ENCODE measurements at regions not wholly inside any gene's neighbourhood (a gene's known extent, or its start where the extent isn't known, plus 50 kb on each side); places are given as distances from the start of the nearest gene placed in this dataset.
A peak's percentile ranks its signal among the peaks of the same experiment; 100 is the strongest.
"Not testable (repeated sequence)": the region's sequence is repeated elsewhere in the genome, so short reads cannot be mapped to it uniquely, and the experiment has no call there.

DNA sequence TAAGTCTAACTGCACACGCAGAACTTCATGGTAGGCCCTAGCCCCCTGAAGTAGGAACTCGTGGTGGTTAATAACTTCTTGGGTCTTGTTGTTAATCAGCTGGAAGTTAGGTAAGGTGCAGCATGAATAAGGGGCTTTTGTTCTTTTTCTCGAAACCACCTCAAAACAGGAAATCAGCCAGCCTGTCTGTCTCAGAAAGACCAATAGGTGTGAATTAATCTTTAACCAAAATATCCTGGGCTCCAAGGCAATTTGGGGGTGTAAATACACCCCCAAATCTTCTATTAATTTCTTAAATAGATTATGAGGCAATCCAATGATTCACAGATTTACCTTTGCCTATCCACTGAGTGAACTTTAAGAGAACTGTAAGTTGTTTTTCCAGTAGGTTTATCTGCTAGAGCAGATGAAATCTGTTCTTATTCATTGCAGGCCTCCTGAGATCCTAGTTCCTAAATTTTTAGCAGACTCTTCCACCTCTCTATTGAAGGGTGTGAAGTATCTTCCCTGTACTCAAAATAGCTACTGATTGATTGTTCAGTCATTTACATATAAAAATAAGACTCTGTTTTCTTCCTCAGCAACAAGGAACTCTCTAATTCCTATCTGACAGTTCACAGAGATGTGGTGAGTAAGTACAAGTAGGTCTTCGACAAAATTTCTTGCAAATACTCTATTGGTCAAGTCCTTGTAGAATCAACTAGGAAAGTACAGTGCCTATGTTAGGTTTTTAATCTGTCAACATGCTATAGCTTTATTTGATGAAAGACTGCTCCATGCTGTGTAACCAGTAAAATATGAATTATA, 427.1 kb upstream of the NOX3 start:
- Histone ChIP-seq H3K9me3 (ENCODE audit: control insufficient read depth, low read length) (no peaks in the 10 kb centered on the region), H3K4me3 (ENCODE audit: extremely low read depth, insufficient read depth, low read length, poor library complexity, severe bottlenecking) (no peak overlapping the region), H3K36me3 (ENCODE audit: control insufficient read depth, insufficient read depth, low read length) (no peaks in the 10 kb centered on the region), H3K27ac (ENCODE audit: low read depth, low read length, severe bottlenecking) (peak overlapping the region; percentile 63), H3K4me1 (ENCODE audit: control insufficient read depth, insufficient read depth, low read length, poor library complexity, severe bottlenecking) (peaks cover 23% of the 10 kb centered on the region)
- WGBS, 2 experiments (ENCODE audit: insufficient coverage in 2 of 2), result 82 to 100% methylated on average over 1 to 2 of the region's 4 CpGs

GRCh38 chr6:155881826-155882526, 426.3 kb upstream of the NOX3 start:
- 88 to 97% methylated on average over 5 of the region's 5 CpGs for WGBS, 2 experiments (ENCODE audit: insufficient coverage in 2 of 2)
- Histone ChIP-seq H3K27ac (ENCODE audit: low read depth, low read length, severe bottlenecking) (no peak overlapping the region), H3K4me3 (ENCODE audit: extremely low read depth, insufficient read depth, low read length, poor library complexity, severe bottlenecking) (no peak overlapping the region), H3K36me3 (ENCODE audit: control insufficient read depth, insufficient read depth, low read length) (no peaks in the 10 kb centered on the region), H3K4me1 (ENCODE audit: control insufficient read depth, insufficient read depth, low read length, poor library complexity, severe bottlenecking) (peaks cover 23% of the 10 kb centered on the region), H3K9me3 (ENCODE audit: control insufficient read depth, low read length) (no peaks in the 10 kb centered on the region)

DNA sequence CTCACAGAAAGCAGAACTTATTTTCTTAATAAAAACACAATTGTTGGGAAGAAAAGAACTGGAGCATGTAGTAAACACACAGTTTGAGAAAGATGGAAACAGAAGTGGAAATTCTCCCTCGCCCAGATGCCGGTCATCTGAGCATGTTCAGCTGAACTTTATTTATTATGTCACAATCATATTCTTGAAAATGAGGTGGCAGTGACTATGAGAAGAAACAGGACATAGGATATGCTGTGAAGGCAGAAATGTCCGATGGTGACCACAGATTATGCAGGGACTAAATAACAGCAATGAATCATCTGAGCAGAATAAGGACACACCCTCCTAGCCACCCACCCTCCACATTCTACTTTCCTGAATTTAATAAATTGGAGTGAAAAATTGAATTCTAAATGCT, 425.3 kb upstream of the NOX3 start:
- H3K27ac ChIP-seq (ENCODE audit: low read depth, low read length, severe bottlenecking), result no peak overlapping the region
- no peaks in the 10 kb centered on the region for H3K9me3 ChIP-seq (ENCODE audit: control insufficient read depth, low read length)
- no peaks in the 10 kb centered on the region for H3K36me3 ChIP-seq (ENCODE audit: control insufficient read depth, insufficient read depth, low read length)
- no peak overlapping the region for H3K4me3 ChIP-seq (ENCODE audit: extremely low read depth, insufficient read depth, low read length, poor library complexity, severe bottlenecking)
- WGBS, 2 experiments (ENCODE audit: insufficient coverage in 2 of 2), result 100% methylated on average over 1 of the region's 3 CpGs; no CpG with 5 or more reads in 1 of the 2 experiments
- H3K4me1 ChIP-seq (ENCODE audit: control insufficient read depth, insufficient read depth, low read length, poor library complexity, severe bottlenecking), result peaks cover 23% of the 10 kb centered on the region

- WGBS, 2 experiments (ENCODE audit: insufficient coverage in 2 of 2), result 69 to 78% methylated on average over 6 of the region's 6 CpGs
- H3K36me3 ChIP-seq (ENCODE audit: control insufficient read depth, insufficient read depth, low read length), result no peaks in the 10 kb centered on the region
- no peaks in the 10 kb centered on the region for H3K9me3 ChIP-seq (ENCODE audit: control insufficient read depth, low read length)
- no peaks in the 10 kb centered on the region for H3K4me1 ChIP-seq (ENCODE audit: control insufficient read depth, insufficient read depth, low read length, poor library complexity, severe bottlenecking)
- no peak overlapping the region for H3K27ac ChIP-seq (ENCODE audit: low read depth, low read length, severe bottlenecking)
- no peak overlapping the region for H3K4me3 ChIP-seq (ENCODE audit: extremely low read depth, insufficient read depth, low read length, poor library complexity, severe bottlenecking)
These were observed 417.3 kb upstream of the NOX3 start for GRCh38 chr6:155872961-155873360.

DNA sequence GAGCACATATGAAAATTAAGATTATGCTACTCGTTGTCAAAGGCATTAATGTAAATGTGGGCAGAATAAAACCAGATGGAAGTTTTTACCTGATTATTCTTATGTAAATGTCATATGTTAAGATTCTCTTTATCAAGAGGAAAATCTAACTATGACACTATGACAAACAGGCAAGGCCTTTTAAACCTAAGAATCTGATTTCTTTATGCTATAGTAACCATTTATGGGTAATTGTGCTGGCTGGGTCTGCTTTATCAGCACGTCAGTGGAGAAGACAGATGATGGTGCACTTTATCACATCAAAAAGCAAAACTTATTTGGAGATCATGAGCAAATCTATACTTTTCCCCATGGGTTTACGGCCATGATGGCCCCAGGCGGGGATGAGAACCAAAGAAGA, 412.0 kb upstream of the NOX3 start:
- no peaks in the 10 kb centered on the region for H3K9me3 ChIP-seq (ENCODE audit: control insufficient read depth, low read length)
- H3K4me1 ChIP-seq (ENCODE audit: control insufficient read depth, insufficient read depth, low read length, poor library complexity, severe bottlenecking), result no peaks in the 10 kb centered on the region
- WGBS, 2 experiments (ENCODE audit: insufficient coverage in 2 of 2), result no CpG with 5 or more reads among the region's 4 CpGs
- H3K36me3 ChIP-seq (ENCODE audit: control insufficient read depth, insufficient read depth, low read length), result no peaks in the 10 kb centered on the region
- H3K4me3 ChIP-seq (ENCODE audit: extremely low read depth, insufficient read depth, low read length, poor library complexity, severe bottlenecking), result no peak overlapping the region
- no peak overlapping the region for H3K27ac ChIP-seq (ENCODE audit: low read depth, low read length, severe bottlenecking)

GRCh38 chr6:155866676-155867390, 411.2 kb upstream of the NOX3 start:
- H3K36me3 ChIP-seq (ENCODE audit: control insufficient read depth, insufficient read depth, low read length); H3K4me3 ChIP-seq (ENCODE audit: extremely low read depth, insufficient read depth, low read length, poor library complexity, severe bottlenecking); H3K9me3 ChIP-seq (ENCODE audit: control insufficient read depth, low read length); H3K4me1 ChIP-seq (ENCODE audit: control insufficient read depth, insufficient read depth, low read length, poor library complexity, severe bottlenecking); H3K27ac ChIP-seq (ENCODE audit: low read depth, low read length, severe bottlenecking): not testable (repeated sequence)
- 98 to 99% methylated on average over 8 to 12 of the region's 46 CpGs for WGBS, 2 experiments (ENCODE audit: insufficient coverage in 2 of 2)

DNA sequence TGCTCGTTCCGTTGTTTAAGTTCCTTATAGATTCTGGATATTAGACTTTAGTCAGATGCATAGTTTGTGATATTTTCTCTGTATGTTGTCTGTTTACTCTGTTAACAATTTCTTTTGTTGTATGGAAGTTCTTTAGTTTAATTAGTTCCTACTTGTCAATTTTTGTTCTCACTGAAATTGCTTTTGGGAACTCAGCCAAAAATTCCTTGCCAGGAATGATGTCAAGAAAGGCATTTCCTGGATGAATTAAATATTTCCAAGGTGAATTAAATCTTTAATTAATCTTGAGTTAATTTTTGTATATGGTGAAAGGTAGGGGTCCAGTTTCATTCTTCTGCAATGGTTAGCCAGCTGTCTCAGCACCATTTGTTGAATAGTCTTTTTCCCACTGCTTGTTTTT, 406.2 kb upstream of the NOX3 start:
- Histone ChIP-seq H3K4me3 (ENCODE audit: extremely low read depth, insufficient read depth, low read length, poor library complexity, severe bottlenecking) (no peak overlapping the region), H3K27ac (ENCODE audit: low read depth, low read length, severe bottlenecking) (no peak overlapping the region), H3K36me3 (ENCODE audit: control insufficient read depth, insufficient read depth, low read length) (no peaks in the 10 kb centered on the region), H3K9me3 (ENCODE audit: control insufficient read depth, low read length) (peaks cover 15% of the 10 kb centered on the region), H3K4me1 (ENCODE audit: control insufficient read depth, insufficient read depth, low read length, poor library complexity, severe bottlenecking) (no peaks in the 10 kb centered on the region)
- WGBS, 2 experiments (ENCODE audit: insufficient coverage in 2 of 2), result 100% methylated on average over 2 of the region's 2 CpGs; no CpG with 5 or more reads in 1 of the 2 experiments

DNA sequence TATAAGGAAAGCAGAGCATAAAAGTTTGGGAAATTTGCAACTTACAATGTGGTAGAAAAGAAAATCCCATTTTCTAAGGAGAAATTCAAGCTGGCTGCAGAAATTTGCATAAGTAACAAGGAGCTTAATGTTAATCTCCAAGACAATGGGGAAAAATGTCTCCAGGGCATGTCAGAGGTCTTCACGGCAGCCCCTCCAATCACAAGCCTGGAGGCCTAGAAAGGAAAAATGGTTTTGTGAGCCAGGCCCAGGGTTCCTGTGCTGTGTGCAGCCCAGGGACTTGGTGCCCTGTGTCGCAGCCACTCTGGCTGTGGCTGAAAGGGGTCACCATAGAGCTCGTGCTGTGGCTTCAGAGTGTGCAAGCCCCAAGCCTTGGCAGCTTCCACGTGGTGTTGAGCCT, 403.3 kb upstream of the NOX3 start:
- not testable (repeated sequence) for H3K4me1 ChIP-seq (ENCODE audit: control insufficient read depth, insufficient read depth, low read length, poor library complexity, severe bottlenecking); H3K27ac ChIP-seq (ENCODE audit: low read depth, low read length, severe bottlenecking); H3K36me3 ChIP-seq (ENCODE audit: control insufficient read depth, insufficient read depth, low read length); H3K4me3 ChIP-seq (ENCODE audit: extremely low read depth, insufficient read depth, low read length, poor library complexity, severe bottlenecking)
- whole genome bisulfite sequencing, 2 experiments (ENCODE audit: insufficient coverage in 2 of 2), result 78 to 85% methylated on average over 3 to 4 of the region's 4 CpGs
- peaks cover 15% of the 10 kb centered on the region for H3K9me3 ChIP-seq (ENCODE audit: control insufficient read depth, low read length)

DNA sequence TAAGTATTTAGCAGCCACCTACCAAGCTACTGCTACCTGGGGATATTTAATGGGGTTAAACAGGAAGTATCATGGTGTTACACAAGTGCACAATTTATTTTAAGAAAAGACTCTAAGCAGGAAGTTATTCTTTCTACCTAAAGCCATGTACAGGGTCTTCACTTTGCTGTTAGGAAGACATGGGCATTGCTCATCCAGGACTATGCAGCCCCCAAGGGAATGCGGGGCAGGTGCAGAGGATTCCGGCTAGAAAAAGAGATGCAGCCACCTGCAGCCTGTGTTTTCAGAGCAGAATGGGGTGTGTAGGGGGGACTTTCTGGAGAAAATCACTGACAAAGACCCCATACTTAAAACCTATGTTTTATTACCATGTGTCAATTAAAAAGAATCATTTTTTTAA, 399.1 kb upstream of the NOX3 start:
- Histone ChIP-seq H3K27ac (ENCODE audit: low read depth, low read length, severe bottlenecking) (no peak overlapping the region), H3K4me3 (ENCODE audit: extremely low read depth, insufficient read depth, low read length, poor library complexity, severe bottlenecking) (no peak overlapping the region), H3K9me3 (ENCODE audit: control insufficient read depth, low read length) (peaks cover 11% of the 10 kb centered on the region), H3K36me3 (ENCODE audit: control insufficient read depth, insufficient read depth, low read length) (no peaks in the 10 kb centered on the region), H3K4me1 (ENCODE audit: control insufficient read depth, insufficient read depth, low read length, poor library complexity, severe bottlenecking) (no peaks in the 10 kb centered on the region)
- 90% methylated on average over 1 of the region's 2 CpGs; no CpG with 5 or more reads in 1 of the 2 experiments for WGBS, 2 experiments (ENCODE audit: insufficient coverage in 2 of 2)

DNA sequence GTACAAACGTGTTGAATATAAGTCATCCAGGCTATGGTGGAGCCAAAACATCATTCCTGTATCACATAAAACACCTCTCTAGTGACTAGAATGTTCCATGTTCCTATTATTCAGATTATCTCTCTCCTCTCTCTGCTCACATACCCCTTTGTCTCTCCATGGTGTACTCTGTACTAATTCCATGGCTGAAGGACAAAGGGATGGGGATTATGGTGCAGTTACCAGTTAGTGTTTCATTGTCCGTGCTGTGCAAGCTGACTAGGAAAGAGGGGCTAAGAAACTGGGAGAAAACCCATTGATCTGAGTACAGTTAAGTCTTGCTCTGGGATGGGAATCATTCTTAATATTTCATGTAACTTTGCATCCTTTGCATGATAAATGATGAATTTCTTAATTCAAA, 397.4 kb upstream of the NOX3 start:
- no peak overlapping the region for H3K27ac ChIP-seq (ENCODE audit: low read depth, low read length, severe bottlenecking)
- H3K4me1 ChIP-seq (ENCODE audit: control insufficient read depth, insufficient read depth, low read length, poor library complexity, severe bottlenecking), result no peaks in the 10 kb centered on the region
- no peaks in the 10 kb centered on the region for H3K9me3 ChIP-seq (ENCODE audit: control insufficient read depth, low read length)
- H3K4me3 ChIP-seq (ENCODE audit: extremely low read depth, insufficient read depth, low read length, poor library complexity, severe bottlenecking), result no peak overlapping the region
- 100% methylated on average over 1 of the region's 2 CpGs; no CpG with 5 or more reads in 1 of the 2 experiments for WGBS, 2 experiments (ENCODE audit: insufficient coverage in 2 of 2)
- H3K36me3 ChIP-seq (ENCODE audit: control insufficient read depth, insufficient read depth, low read length), result no peaks in the 10 kb centered on the region

Measured in mesodermal cell (in vitro differentiated cells).